H1 (cell line): ENCODE measurements at regions not wholly inside any gene's neighbourhood (a gene's known extent, or its start where the extent isn't known, plus 50 kb on each side); places are given as distances from the start of the nearest gene placed in this dataset.

Experiments
- CTCF ChIA-PET: fragments of 300-600 bp; sonication (Branson Sonifier 250); formaldehyde crosslinking; loops from one replicate; lab custom pipeline; 2021; ENCODE audit not compliant: partially characterized antibody; lab: Charles Lee
- POLR2A ChIA-PET: fragments of 300-600 bp; sonication (Branson Sonifier 250); formaldehyde crosslinking; loops from one replicate; lab custom pipeline; 2021; ENCODE audit warnings: inconsistent platforms; ENCODE audit not compliant: partially characterized antibody; lab: Charles Lee
- DNase-seq, 2 experiments: peaks; one replicate each; pipeline versions ENCODE4 v3.0.0 to v3.0.0-alpha.2; 2010 to 2022; ENCODE audit warnings: low spot score in 2 of 2, low read depth in 1 of 2, mixed read lengths in 1 of 2
- FAIRE-seq: peaks from 2 replicates; lab custom pipeline; 2011; peaks lifted over from hg19 to GRCh38; lab: Jason Lieb, UNC
- H2AFZ ChIP-seq: 2 replicates; pipeline ENCODE4 v1.8.1; 2012; ENCODE audit warnings: low read length, inconsistent platforms
- H2AK5ac ChIP-seq: 2 replicates; pipeline ENCODE4 v1.6.1; 2013; ENCODE audit warnings: low read depth, low read length
- H2BK120ac ChIP-seq: replicated peaks from 2 replicates; pipeline ENCODE3; 2013; ENCODE audit warnings: low read depth, low read length, inconsistent platforms
- H2BK12ac ChIP-seq: 2 replicates; pipeline ENCODE4 v1.6.1; 2013; ENCODE audit warnings: low read depth, low read length
- H2BK15ac ChIP-seq: 2 replicates; pipeline ENCODE4 v1.6.1; 2013; ENCODE audit warnings: low read length
- H2BK20ac ChIP-seq: 2 replicates; pipeline ENCODE4 v1.6.1; 2013; ENCODE audit warnings: low read length
- H2BK5ac ChIP-seq: 2 replicates; pipeline ENCODE4 v1.6.1; 2013; ENCODE audit warnings: low read depth, low read length
- H3K14ac ChIP-seq: 2 replicates; pipeline ENCODE4 v1.6.1; 2013; ENCODE audit warnings: inconsistent platforms; ENCODE audit not compliant: insufficient read length
- H3K18ac ChIP-seq: 2 replicates; pipeline ENCODE4 v1.6.1; 2013; ENCODE audit warnings: low read length; ENCODE audit errors: extremely low read depth
- H3K23ac ChIP-seq: 2 replicates; pipeline ENCODE4 v1.6.1; 2013; ENCODE audit warnings: inconsistent platforms; ENCODE audit not compliant: insufficient read length
- H3K23me2 ChIP-seq: 2 replicates; pipeline ENCODE4 v1.6.1; 2013; ENCODE audit warnings: low read depth, low read length
- H3K27ac ChIP-seq: 2 replicates; pipeline ENCODE4 v1.6.1; 2011; ENCODE audit warnings: low read depth, low read length, inconsistent platforms
- H3K27me3 ChIP-seq, 4 experiments: replicated peaks in 1 of 4; 1 replicate in 1 of 4; 2 replicates in 3 of 4; pipeline versions ENCODE4 v1.6.1 to v1.8.1; 2011 to 2013; ENCODE audit warnings: low read length in 3 of 4, mild to moderate bottlenecking in 3 of 4, inconsistent platforms in 2 of 4, mixed read lengths in 2 of 4, moderate library complexity in 1 of 4; ENCODE audit not compliant: control insufficient read depth in 3 of 4, insufficient read depth in 3 of 4; ENCODE audit errors: extremely low read depth in 1 of 4
- H3K36me3 ChIP-seq, 4 experiments: 2 replicates each; pipeline versions ENCODE4 v1.6.1 to v1.8.1; 2011 to 2013; ENCODE audit warnings: mild to moderate bottlenecking in 4 of 4, low read length in 3 of 4, moderate library complexity in 2 of 4, control low read depth in 1 of 4, inconsistent platforms in 1 of 4; ENCODE audit not compliant: insufficient read depth in 4 of 4, control insufficient read depth in 2 of 4
- H3K4ac ChIP-seq: replicated peaks from 2 replicates; pipeline ENCODE3; 2013; ENCODE audit warnings: low read length, low read depth, mixed read lengths, inconsistent platforms; ENCODE audit not compliant: insufficient read length
- H3K4me1 ChIP-seq, 4 experiments: replicated peaks in 1 of 4; 1 replicate in 1 of 4; 2 replicates in 3 of 4; pipeline versions ENCODE4 v1.6.1 to v1.8.1; 2011 to 2013; ENCODE audit warnings: low read length in 3 of 4, inconsistent platforms in 2 of 4, mixed read lengths in 1 of 4; ENCODE audit not compliant: insufficient read depth in 4 of 4, control insufficient read depth in 3 of 4
- H3K4me2 ChIP-seq, 2 experiments: 2 replicates each; pipeline versions ENCODE4 v1.6.1 to v1.8.1; 2011 to 2013; ENCODE audit warnings: low read depth in 2 of 2, low read length in 2 of 2, control low read depth in 1 of 2, inconsistent platforms in 1 of 2, mild to moderate bottlenecking in 1 of 2; ENCODE audit not compliant: insufficient read depth in 1 of 2
- H3K4me3 ChIP-seq, 4 experiments: fragments of 200-600, 300-600 bp in 1 of 4; sonication (generic), shearing (Covaris generic), sonication (Bioruptor Twin) in 1 of 4; 2 replicates each; pipeline versions ENCODE4 v1.5.1 to v1.8.1; 2011 to 2016; ENCODE audit warnings: low read length in 4 of 4, low read depth in 3 of 4, control low read depth in 2 of 4, inconsistent platforms in 2 of 4, mild to moderate bottlenecking in 2 of 4, mixed read lengths in 1 of 4, moderate library complexity in 1 of 4; ENCODE audit not compliant: insufficient read depth in 2 of 4; ENCODE audit errors: extremely low read depth in 1 of 4
- H3K56ac ChIP-seq: replicated peaks from 2 replicates; pipeline ENCODE3; 2013; ENCODE audit warnings: low read depth, mild to moderate bottlenecking, mixed read lengths, low read length, inconsistent platforms; ENCODE audit not compliant: insufficient read length
- H3K79me1 ChIP-seq: 2 replicates; pipeline ENCODE4 v1.6.1; 2013; ENCODE audit warnings: low read depth, low read length, control low read depth
- H3K79me2 ChIP-seq, 2 experiments: 2 replicates each; pipeline versions ENCODE4 v1.6.1 to v1.8.1; 2012 to 2013; ENCODE audit warnings: low read length in 2 of 2, mild to moderate bottlenecking in 2 of 2, inconsistent platforms in 1 of 2; ENCODE audit not compliant: insufficient read depth in 2 of 2, control insufficient read depth in 1 of 2
- H3K9ac ChIP-seq, 4 experiments: replicated peaks in 1 of 4; 1 replicate in 1 of 4; 2 replicates in 3 of 4; pipeline versions ENCODE4 v1.6.1 to v1.8.1; 2011 to 2013; ENCODE audit warnings: low read depth in 3 of 4, low read length in 3 of 4, control low read depth in 2 of 4, mild to moderate bottlenecking in 2 of 4, moderate library complexity in 2 of 4, inconsistent platforms in 1 of 4; ENCODE audit errors: extremely low read depth in 1 of 4
- H3K9me3 ChIP-seq, 2 experiments: 2 replicates each; pipeline versions ENCODE4 v1.6.1 to v1.8.1; 2012 to 2013; ENCODE audit warnings: mild to moderate bottlenecking in 2 of 2, moderate library complexity in 2 of 2, control low read depth in 1 of 2, inconsistent platforms in 1 of 2, low read depth in 1 of 2, low read length in 1 of 2, mixed read lengths in 1 of 2; ENCODE audit not compliant: insufficient read depth in 2 of 2
- H4K20me1 ChIP-seq, 2 experiments: replicated peaks in 1 of 2; 2 replicates each; pipeline versions ENCODE3 to v1.8.1; 2011 to 2013; ENCODE audit warnings: inconsistent platforms in 2 of 2, low read length in 2 of 2, mild to moderate bottlenecking in 1 of 2; ENCODE audit not compliant: insufficient read depth in 2 of 2, control insufficient read depth in 1 of 2
- H4K5ac ChIP-seq: 2 replicates; pipeline ENCODE4 v1.6.1; 2013; ENCODE audit warnings: low read length, low read depth, mixed read lengths, inconsistent platforms; ENCODE audit not compliant: insufficient read length
- H4K8ac ChIP-seq: 2 replicates; pipeline ENCODE4 v1.8.0; 2013; ENCODE audit warnings: mild to moderate bottlenecking, moderate library complexity, low read length, inconsistent platforms; ENCODE audit not compliant: insufficient read depth; ENCODE audit errors: extremely low read depth
- H4K91ac ChIP-seq: replicated peaks from 2 replicates; pipeline ENCODE3; 2013; ENCODE audit warnings: low read length, mixed read lengths, inconsistent platforms; ENCODE audit not compliant: insufficient read length
- BACH1 ChIP-seq: IDR thresholded peaks from 2 replicates; pipeline ENCODE4 v1.6.1; 2012; ENCODE audit warnings: low read length, improper control_type of control experiment
- CHD1 ChIP-seq: IDR thresholded peaks from 2 replicates; pipeline ENCODE4 v1.6.1; 2012; ENCODE audit warnings: low read depth, low read length, improper control_type of control experiment
- CHD2 ChIP-seq: IDR thresholded peaks from 2 replicates; pipeline ENCODE4 v1.6.1; 2012; ENCODE audit warnings: low read length, improper control_type of control experiment
- CTCF ChIP-seq, 3 experiments: IDR thresholded peaks; 1 replicate in 2 of 3; 2 replicates in 1 of 3; pipeline versions ENCODE4 v1.5.1 to v1.6.1; 2011; ENCODE audit warnings: low read length in 3 of 3, mild to moderate bottlenecking in 3 of 3, inconsistent platforms in 2 of 3, low read depth in 1 of 3, moderate library complexity in 1 of 3; ENCODE audit not compliant: insufficient read depth in 1 of 3; ENCODE audit errors: control extremely low read depth in 1 of 3
- GABPA ChIP-seq: IDR thresholded peaks from 2 replicates; pipeline ENCODE4 v1.6.1; 2011; ENCODE audit warnings: mild to moderate bottlenecking, low read length, moderate library complexity, borderline replicate concordance; ENCODE audit not compliant: insufficient read depth
- KDM4A ChIP-seq: IDR thresholded peaks from one replicate; pipeline ENCODE4 v1.7.1; 2012; ENCODE audit warnings: low read depth, mild to moderate bottlenecking, moderate library complexity, low read length, inconsistent platforms; ENCODE audit not compliant: severe bottlenecking
- SIRT6 ChIP-seq: IDR thresholded peaks from one replicate; pipeline ENCODE4 v1.7.1; 2012; ENCODE audit warnings: low read length, inconsistent platforms
- ZNF274 ChIP-seq: IDR thresholded peaks from 2 replicates; pipeline ENCODE4 v1.7.0; 2012; ENCODE audit warnings: low read length, borderline replicate concordance; ENCODE audit errors: extremely low read depth
- WGBS, 2 experiments: shearing (Covaris generic) in 1 of 2; methylation state at CpG; one replicate each; pipeline versions ENCODE4 v1.1.6 to v1.1.7; 2013 to 2015; ENCODE audit warnings: low lambda C conversion rate in 2 of 2, mixed read lengths in 2 of 2, inconsistent platforms in 1 of 2, low coverage in 1 of 2, missing lambda C conversion rate in 1 of 2; ENCODE audit not compliant: insufficient replicate concordance in 2 of 2, insufficient coverage in 1 of 2, insufficient read length in 1 of 2; ENCODE audit errors: extremely low coverage in 1 of 2, missing lambda C conversion rate in 1 of 2; 5-methylcytosine and 5-hydroxymethylcytosine counted together

- CTCF ChIA-PET: interaction anchor here (0.5 to 4.7 kb wide), 9 partner anchors 7 to 466 kb away, joined by 3 to 19 read pairs (median 4); no protein-coding TSS in a partner anchor
- H3K79me1 ChIP-seq: no peaks in the 10 kb centered on the region
- no peak overlapping the region for H4K8ac ChIP-seq
- no peaks in the 10 kb centered on the region for H3K79me2 ChIP-seq
- DNase-seq (no peak), FAIRE-seq (no peak)
- H3K27me3 ChIP-seq: no peaks in the 10 kb centered on the region
- H2BK120ac ChIP-seq: no peak overlapping the region
- no peak overlapping the region for H2AK5ac ChIP-seq
- POLR2A ChIA-PET: no interaction called here
- H2BK15ac ChIP-seq: no peak overlapping the region
- H3K56ac ChIP-seq: no peak overlapping the region
- no peak overlapping the region for H2BK20ac ChIP-seq
- H4K91ac ChIP-seq: no peak overlapping the region
- peaks cover 2 to 12% (median 9%) of the 10 kb centered on the region in 4 experiments for H3K4me1 ChIP-seq
- H3K14ac ChIP-seq: no peak overlapping the region
- no peak overlapping the region for H3K4ac ChIP-seq
- no peak overlapping the region for H2BK12ac ChIP-seq
- 84% methylated on average over 2 of the region's 2 CpGs; no CpG with 5 or more reads in 1 of the 2 experiments for WGBS, 2 experiments
- H3K23me2 ChIP-seq: no peaks in the 10 kb centered on the region
- no peaks in the 10 kb centered on the region for H4K20me1 ChIP-seq
- no peak overlapping the region for H2AFZ ChIP-seq
- no peak overlapping the region for H3K27ac ChIP-seq
- no peak overlapping the region for H3K18ac ChIP-seq
- no peak overlapping the region for H2BK5ac ChIP-seq
- no peak overlapping the region for H3K9ac ChIP-seq
- no peak overlapping the region for H3K4me2 ChIP-seq
- no peak overlapping the region for H3K23ac ChIP-seq
- no peaks in the 10 kb centered on the region for H3K9me3 ChIP-seq
- no peaks in the 10 kb centered on the region; a peak in 1 of 8 replicates for H3K36me3 ChIP-seq
- no peak overlapping the region for H4K5ac ChIP-seq
- H3K4me3 ChIP-seq: no peak overlapping the region
- TF ChIP-seq ZNF274 (no peak), CTCF (IDR thresholded peaks at IDR 0.05; ENCODE audit: control extremely low read depth in 1 of 3, insufficient read depth in 1 of 3, low read depth in 1 of 3, low read length in 3 of 3) (no peak), BACH1 (no peak), SIRT6 (no peak), CHD2 (no peak), CHD1 (no peak), KDM4A (no peak), GABPA (no peak)
Observed at GRCh38 chr15:69731081-69731330, 278.4 kb downstream of the RPLP1 start.
